ENCODE measurements at regions not wholly inside any gene's neighbourhood (a gene's known extent, or its start where the extent isn't known, plus 50 kb on each side); places are given as distances from the start of the nearest gene placed in this dataset.

DNA sequence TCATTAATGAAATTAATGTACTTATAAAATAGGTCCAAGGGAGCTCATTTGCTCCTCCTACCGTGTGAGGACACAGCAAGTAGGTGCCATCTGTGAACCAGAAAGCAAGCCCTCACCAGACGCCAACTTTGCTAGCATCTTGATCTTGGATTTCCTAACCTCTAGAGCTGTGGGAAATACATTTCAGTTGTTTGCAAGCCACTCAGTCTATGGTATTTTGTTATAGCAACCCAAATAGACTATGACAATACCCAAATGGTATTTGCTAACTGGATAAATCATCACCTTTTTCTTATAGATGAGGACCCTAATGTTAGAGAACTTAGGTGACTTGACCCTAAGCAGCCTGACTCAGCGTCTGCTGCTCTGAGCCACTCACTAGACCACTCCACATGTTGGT is 379.6 kb downstream of the HRH4 start:
- ChIA-PET CTCF (ENCODE audit: unreplicated experiment) (no interaction called here), POLR2A (interaction anchor here (0.5 to 1.1 kb wide), 2 partner anchors 22 to 263 kb away, joined by 3 to 7 read pairs; no protein-coding TSS in a partner anchor)
- Histone ChIP-seq H4K20me1 (ENCODE audit: insufficient read depth, low read length) (no peaks in the 10 kb centered on the region), H3K4me1 (ENCODE audit: insufficient read depth, low read length, poor library complexity, severe bottlenecking) (no peaks in the 10 kb centered on the region), H3K79me2 (ENCODE audit: insufficient read depth, low read depth, low read length) (no peaks in the 10 kb centered on the region), H3K9me3 (ENCODE audit: low read length) (no peaks in the 10 kb centered on the region), H3K4me3 (ENCODE audit: low read depth, low read length, poor library complexity, severe bottlenecking) (no peak overlapping the region), H3K27ac (ENCODE audit: low read depth, low read length, poor library complexity, severe bottlenecking) (no peak overlapping the region), H3K9me2 (ENCODE audit: insufficient read depth, low read length) (no peaks in the 10 kb centered on the region), H3K4me2 (ENCODE audit: low read length) (no peak overlapping the region), H3K36me3 (ENCODE audit: insufficient read depth, low read length) (no peaks in the 10 kb centered on the region), H2AFZ (ENCODE audit: low read length) (no peak overlapping the region)
- intact Hi-C loops (cut with micrococcal nuclease; ENCODE audit: unreplicated experiment) = no loop called here
- no TSS peak for BruUV-seq (replicated peaks)
- no peak for DNase-seq (ENCODE audit: low spot score)
- no peak for TF ChIP-seq EZH2phosphoT487 (IDR thresholded peaks at IDR 0.05; ENCODE audit: borderline replicate concordance, low read depth, low read length)
- TF ChIP-seq, protein P1, sequence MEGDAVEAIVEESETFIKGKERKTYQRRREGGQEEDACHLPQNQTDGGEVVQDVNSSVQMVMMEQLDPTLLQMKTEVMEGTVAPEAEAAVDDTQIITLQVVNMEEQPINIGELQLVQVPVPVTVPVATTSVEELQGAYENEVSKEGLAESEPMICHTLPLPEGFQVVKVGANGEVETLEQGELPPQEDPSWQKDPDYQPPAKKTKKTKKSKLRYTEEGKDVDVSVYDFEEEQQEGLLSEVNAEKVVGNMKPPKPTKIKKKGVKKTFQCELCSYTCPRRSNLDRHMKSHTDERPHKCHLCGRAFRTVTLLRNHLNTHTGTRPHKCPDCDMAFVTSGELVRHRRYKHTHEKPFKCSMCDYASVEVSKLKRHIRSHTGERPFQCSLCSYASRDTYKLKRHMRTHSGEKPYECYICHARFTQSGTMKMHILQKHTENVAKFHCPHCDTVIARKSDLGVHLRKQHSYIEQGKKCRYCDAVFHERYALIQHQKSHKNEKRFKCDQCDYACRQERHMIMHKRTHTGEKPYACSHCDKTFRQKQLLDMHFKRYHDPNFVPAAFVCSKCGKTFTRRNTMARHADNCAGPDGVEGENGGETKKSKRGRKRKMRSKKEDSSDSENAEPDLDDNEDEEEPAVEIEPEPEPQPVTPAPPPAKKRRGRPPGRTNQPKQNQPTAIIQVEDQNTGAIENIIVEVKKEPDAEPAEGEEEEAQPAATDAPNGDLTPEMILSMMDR (conservative IDR thresholded peaks at IDR 0.05; ENCODE audit: low read length) = no peak

DNA sequence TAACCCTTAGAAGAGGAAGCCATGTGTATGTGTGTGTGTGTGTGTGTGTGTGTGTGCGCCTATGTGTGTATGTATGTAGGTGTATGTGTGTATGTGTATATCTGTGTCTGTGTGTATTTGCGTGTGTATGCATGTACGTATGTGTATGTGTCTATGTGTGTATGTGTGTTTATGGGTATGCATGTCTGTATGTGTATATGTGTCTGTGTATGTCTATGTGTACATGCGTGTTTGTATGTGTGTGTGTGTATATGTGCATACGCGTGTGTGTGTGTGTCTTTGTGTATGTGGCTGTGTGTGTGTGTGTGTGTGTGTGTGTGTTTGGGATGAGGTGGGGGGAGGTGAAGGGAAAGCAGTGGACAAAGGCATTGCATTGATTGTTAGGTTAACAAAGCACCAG is 380.2 kb downstream of the HRH4 start:
- BruUV-seq (replicated peaks) = no TSS peak
- TF ChIP-seq EZH2phosphoT487 (IDR thresholded peaks at IDR 0.05; ENCODE audit: borderline replicate concordance, low read depth, low read length) = no peak
- TF ChIP-seq, protein P1 (conservative IDR thresholded peaks at IDR 0.05; ENCODE audit: low read length) = no peak
- no peak overlapping the region for H3K27ac ChIP-seq (ENCODE audit: low read depth, low read length, poor library complexity, severe bottlenecking)
- intact Hi-C loops (cut with micrococcal nuclease; ENCODE audit: unreplicated experiment) = no loop called here
- H4K20me1 ChIP-seq (ENCODE audit: insufficient read depth, low read length) = no peaks in the 10 kb centered on the region
- DNase-seq (ENCODE audit: low spot score) = no peak
- no peaks in the 10 kb centered on the region for H3K9me2 ChIP-seq (ENCODE audit: insufficient read depth, low read length)
- H2AFZ ChIP-seq (ENCODE audit: low read length) = no peak overlapping the region
- H3K4me2 ChIP-seq (ENCODE audit: low read length) = no peak overlapping the region
- H3K4me1 ChIP-seq (ENCODE audit: insufficient read depth, low read length, poor library complexity, severe bottlenecking) = peaks cover 1% of the 10 kb centered on the region
- POLR2A ChIA-PET = interaction anchor here (0.5 kb wide), 1 partner anchor 161 kb away, joined by 3 read pairs; no protein-coding TSS in a partner anchor
- CTCF ChIA-PET (ENCODE audit: unreplicated experiment) = no interaction called here
- H3K9me3 ChIP-seq (ENCODE audit: low read length) = no peaks in the 10 kb centered on the region
- no peak overlapping the region for H3K4me3 ChIP-seq (ENCODE audit: low read depth, low read length, poor library complexity, severe bottlenecking)
- no peaks in the 10 kb centered on the region for H3K79me2 ChIP-seq (ENCODE audit: insufficient read depth, low read depth, low read length)
- no peaks in the 10 kb centered on the region for H3K36me3 ChIP-seq (ENCODE audit: insufficient read depth, low read length)

DNA sequence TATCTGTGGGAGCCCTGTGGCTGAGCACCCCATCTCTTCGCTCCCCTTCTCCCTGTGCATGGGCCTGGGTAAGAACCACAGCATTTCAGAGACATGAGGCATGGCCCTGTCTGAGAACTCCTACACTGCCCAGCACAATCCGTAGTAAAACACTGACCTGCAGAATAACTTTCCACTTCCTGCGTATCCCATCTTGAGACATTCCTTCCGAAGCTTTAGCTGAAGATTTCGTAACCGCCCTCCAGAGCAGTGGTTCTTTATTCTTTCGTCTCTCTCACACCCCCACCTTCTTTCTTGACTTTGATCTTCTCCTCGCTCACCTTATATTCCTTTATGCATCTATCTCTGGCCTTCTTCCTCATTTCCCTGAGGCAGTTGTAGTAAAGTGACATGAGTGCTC is 381.1 kb downstream of the HRH4 start:
- Histone ChIP-seq H3K4me1 (ENCODE audit: insufficient read depth, low read length, poor library complexity, severe bottlenecking) (peaks cover 10% of the 10 kb centered on the region), H3K36me3 (ENCODE audit: insufficient read depth, low read length) (no peaks in the 10 kb centered on the region), H4K20me1 (ENCODE audit: insufficient read depth, low read length) (no peaks in the 10 kb centered on the region), H3K79me2 (ENCODE audit: insufficient read depth, low read depth, low read length) (no peaks in the 10 kb centered on the region), H3K4me2 (ENCODE audit: low read length) (no peak overlapping the region), H3K4me3 (ENCODE audit: low read depth, low read length, poor library complexity, severe bottlenecking) (no peak overlapping the region), H3K27ac (ENCODE audit: low read depth, low read length, poor library complexity, severe bottlenecking) (no peak overlapping the region), H3K9me3 (ENCODE audit: low read length) (no peaks in the 10 kb centered on the region), H3K9me2 (ENCODE audit: insufficient read depth, low read length) (no peaks in the 10 kb centered on the region), H2AFZ (ENCODE audit: low read length) (no peak overlapping the region)
- TF ChIP-seq, protein P1 (conservative IDR thresholded peaks at IDR 0.05; ENCODE audit: low read length) = no peak
- TF ChIP-seq EZH2phosphoT487 (IDR thresholded peaks at IDR 0.05; ENCODE audit: borderline replicate concordance, low read depth, low read length) = no peak
- no peak for DNase-seq (ENCODE audit: low spot score)
- no TSS peak for BruUV-seq (replicated peaks)
- POLR2A ChIA-PET = no interaction called here
- CTCF ChIA-PET (ENCODE audit: unreplicated experiment) = interaction anchor here (0.7 kb wide), 1 partner anchor 867 kb away, joined by 3 read pairs; no protein-coding TSS in a partner anchor
- intact Hi-C loops (cut with micrococcal nuclease; ENCODE audit: unreplicated experiment) = no loop called here

Measured in OCI-LY7 (cell line).